CD14-positive monocyte (primary cell): ENCODE measurements at regions not wholly inside any gene's neighbourhood (a gene's known extent, or its start where the extent isn't known, plus 50 kb on each side); places are given as distances from the start of the nearest gene placed in this dataset.

Source experiments
- DNase-seq, 3 donors: peaks; one replicate each; pipeline ENCODE4 v3.0.0-alpha.2; 2011 to 2022
- H2AFZ ChIP-seq: 2 replicates; pipeline ENCODE4 v1.6.0; 2012; ENCODE audit warnings: mild to moderate bottlenecking, low read depth, low read length, inconsistent platforms; ENCODE audit not compliant: insufficient read depth, poor library complexity, severe bottlenecking
- H3K27ac ChIP-seq, 2 donors: 1 replicate in 1 of 2; 2 replicates in 1 of 2; pipeline ENCODE4 v1.5.1; 2012 to 2013; ENCODE audit warnings: low read length in 2 of 2, control low read depth in 1 of 2, inconsistent platforms in 1 of 2, low read depth in 1 of 2, mild to moderate bottlenecking in 1 of 2
- H3K27me3 ChIP-seq, 2 donors: one replicate each; pipeline versions ENCODE4 v1.6.0 to v1.6.1; 2011 to 2013; ENCODE audit warnings: low read length in 2 of 2; ENCODE audit not compliant: control insufficient read depth in 2 of 2, insufficient read depth in 2 of 2
- H3K36me3 ChIP-seq, 2 donors: replicated peaks in 1 of 2; 1 replicate in 1 of 2; 2 replicates in 1 of 2; pipeline versions ENCODE4 v1.5.1 to v1.6.1; 2012 to 2013; ENCODE audit warnings: low read length in 2 of 2, control low read depth in 1 of 2, inconsistent platforms in 1 of 2, mild to moderate bottlenecking in 1 of 2; ENCODE audit not compliant: insufficient read depth in 2 of 2, control insufficient read depth in 1 of 2
- H3K4me1 ChIP-seq, 2 donors: 1 replicate in 1 of 2; 2 replicates in 1 of 2; pipeline versions ENCODE4 v1.5.1 to v1.6.1; 2012 to 2013; ENCODE audit warnings: low read length in 2 of 2, control low read depth in 1 of 2, inconsistent platforms in 1 of 2, mild to moderate bottlenecking in 1 of 2, moderate library complexity in 1 of 2; ENCODE audit not compliant: insufficient read depth in 2 of 2, control insufficient read depth in 1 of 2
- H3K4me2 ChIP-seq: replicated peaks from 2 replicates; pipeline ENCODE3; 2012; ENCODE audit warnings: low read length, moderate library complexity, mild to moderate bottlenecking; ENCODE audit not compliant: poor library complexity, severe bottlenecking; ENCODE audit errors: extremely low read depth
- H3K4me3 ChIP-seq, 3 experiments: fragments of 200-600 bp in 1 of 3; sonication (generic) in 1 of 3; replicated peaks in 1 of 3; 1 replicate in 2 of 3; 2 replicates in 1 of 3; pipeline ENCODE4 v1.5.1; 2011 to 2013; ENCODE audit warnings: low read length in 3 of 3, mild to moderate bottlenecking in 3 of 3, control low read depth in 2 of 3, low read depth in 2 of 3, inconsistent platforms in 1 of 3, moderate library complexity in 1 of 3
- H3K79me2 ChIP-seq: 2 replicates; pipeline ENCODE4 v1.6.0; 2012; ENCODE audit warnings: mild to moderate bottlenecking, control low read depth, inconsistent platforms, low read length, moderate library complexity; ENCODE audit not compliant: insufficient read depth
- H3K9ac ChIP-seq: 2 replicates; pipeline ENCODE4 v1.6.0; 2017; ENCODE audit warnings: low read length, mild to moderate bottlenecking; ENCODE audit not compliant: insufficient read depth, poor library complexity, severe bottlenecking
- H3K9me3 ChIP-seq, 2 donors: replicated peaks in 1 of 2; 1 replicate in 1 of 2; 2 replicates in 1 of 2; pipeline versions ENCODE4 v1.5.1 to v1.6.1; 2012 to 2013; ENCODE audit warnings: low read length in 2 of 2, control low read depth in 1 of 2; ENCODE audit not compliant: control insufficient read depth in 1 of 2, insufficient read depth in 1 of 2
- H4K20me1 ChIP-seq: 2 replicates; pipeline ENCODE4 v1.6.0; 2012; ENCODE audit warnings: mild to moderate bottlenecking, low read length, control low read depth, moderate library complexity; ENCODE audit not compliant: insufficient read depth
- H3K27ac Mint-ChIP-seq, 7 donors: one replicate each; pipeline ENCODE4 v1.8.0; 2020; ENCODE audit warnings: mild to moderate bottlenecking in 7 of 7, mixed read lengths in 7 of 7, moderate library complexity in 6 of 7, inconsistent platforms in 2 of 7
- H3K27me3 Mint-ChIP-seq, 3 donors: one replicate each; pipeline ENCODE4 v1.8.0; 2021 to 2022; ENCODE audit warnings: low read depth in 3 of 3, mild to moderate bottlenecking in 3 of 3, mixed read lengths in 3 of 3, moderate library complexity in 3 of 3, inconsistent platforms in 1 of 3
- H3K36me3 Mint-ChIP-seq, 2 donors: one replicate each; pipeline ENCODE4 v1.8.0; 2020; ENCODE audit warnings: mixed read lengths in 2 of 2, inconsistent platforms in 1 of 2, mild to moderate bottlenecking in 1 of 2
- H3K4me1 Mint-ChIP-seq: one replicate; pipeline ENCODE4 v1.8.0; 2020; ENCODE audit warnings: mild to moderate bottlenecking, mixed read lengths
- H3K4me3 Mint-ChIP-seq, 2 donors: one replicate each; pipeline ENCODE4 v1.8.0; 2020; ENCODE audit warnings: mild to moderate bottlenecking in 2 of 2, mixed read lengths in 2 of 2, moderate library complexity in 1 of 2
- H3K9me3 Mint-ChIP-seq, 7 donors: one replicate each; pipeline ENCODE4 v1.8.0; 2020 to 2022; ENCODE audit warnings: mixed read lengths in 7 of 7, mild to moderate bottlenecking in 6 of 7, moderate library complexity in 6 of 7, inconsistent platforms in 2 of 7
- WGBS: methylation state at CpG from one replicate; pipeline ENCODE4 v1.1.5; 2013; ENCODE audit warnings: missing lambda C conversion rate; ENCODE audit not compliant: insufficient coverage; 5-methylcytosine and 5-hydroxymethylcytosine counted together
- intact Hi-C, 2 donors: fragments of 100-400 bp; cut with micrococcal nuclease; formaldehyde crosslinking; loops; one replicate each; pipeline versions ENCODE4 v1.15.0 to v1.15.1; 2023
- TF ChIP-seq, protein P1 (sequence below): fragments of 200-600 bp; IDR thresholded peaks from one replicate; pipeline ENCODE4 v1.8.0; 2022; ENCODE audit warnings: antibody characterized with exemption, mild to moderate bottlenecking

DNA sequence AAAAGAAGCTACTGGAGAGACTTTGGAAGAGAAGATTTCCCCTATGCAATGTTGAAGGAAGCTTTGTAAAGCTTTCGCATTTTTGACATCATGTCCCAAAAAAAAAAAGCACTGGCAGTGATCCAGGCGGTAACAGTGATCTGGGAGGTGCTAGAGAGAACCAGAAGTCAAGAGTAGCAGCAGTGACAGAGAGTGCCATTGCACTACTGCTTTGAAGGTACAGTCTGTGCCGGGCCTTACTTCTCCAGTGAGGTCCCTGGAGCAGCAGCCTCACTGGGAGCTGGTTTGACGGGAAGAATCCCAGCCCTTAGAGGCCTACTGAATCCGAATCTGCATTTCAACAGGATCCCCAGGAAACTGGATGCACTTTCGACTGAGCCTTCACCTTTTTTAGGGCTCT, 50.9 kb upstream of the ATL2 start:
- no peak for DNase-seq
- no peaks in the 10 kb centered on the region for H4K20me1 ChIP-seq
- no peaks in the 10 kb centered on the region for H3K4me1 ChIP-seq
- no peak overlapping the region for H3K27ac ChIP-seq
- Mint-ChIP-seq H3K9me3 (peaks cover 0 to 3% (median 1%) of the 10 kb centered on the region in 7 donors), H3K27me3 (peaks cover 5 to 12% (median 10%) of the 10 kb centered on the region in 3 donors), H3K4me1 (no peaks in the 10 kb centered on the region), H3K36me3 (no peaks in the 10 kb centered on the region), H3K4me3 (no peak overlapping the region), H3K27ac (no peak overlapping the region)
- H3K27me3 ChIP-seq = no peaks in the 10 kb centered on the region
- H3K9ac ChIP-seq = no peak overlapping the region
- H2AFZ ChIP-seq = no peak overlapping the region
- H3K4me3 ChIP-seq = no peak overlapping the region
- TF ChIP-seq, protein P1, sequence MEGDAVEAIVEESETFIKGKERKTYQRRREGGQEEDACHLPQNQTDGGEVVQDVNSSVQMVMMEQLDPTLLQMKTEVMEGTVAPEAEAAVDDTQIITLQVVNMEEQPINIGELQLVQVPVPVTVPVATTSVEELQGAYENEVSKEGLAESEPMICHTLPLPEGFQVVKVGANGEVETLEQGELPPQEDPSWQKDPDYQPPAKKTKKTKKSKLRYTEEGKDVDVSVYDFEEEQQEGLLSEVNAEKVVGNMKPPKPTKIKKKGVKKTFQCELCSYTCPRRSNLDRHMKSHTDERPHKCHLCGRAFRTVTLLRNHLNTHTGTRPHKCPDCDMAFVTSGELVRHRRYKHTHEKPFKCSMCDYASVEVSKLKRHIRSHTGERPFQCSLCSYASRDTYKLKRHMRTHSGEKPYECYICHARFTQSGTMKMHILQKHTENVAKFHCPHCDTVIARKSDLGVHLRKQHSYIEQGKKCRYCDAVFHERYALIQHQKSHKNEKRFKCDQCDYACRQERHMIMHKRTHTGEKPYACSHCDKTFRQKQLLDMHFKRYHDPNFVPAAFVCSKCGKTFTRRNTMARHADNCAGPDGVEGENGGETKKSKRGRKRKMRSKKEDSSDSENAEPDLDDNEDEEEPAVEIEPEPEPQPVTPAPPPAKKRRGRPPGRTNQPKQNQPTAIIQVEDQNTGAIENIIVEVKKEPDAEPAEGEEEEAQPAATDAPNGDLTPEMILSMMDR = no peak
- no peaks in the 10 kb centered on the region for H3K9me3 ChIP-seq
- no peaks in the 10 kb centered on the region for H3K79me2 ChIP-seq
- no peaks in the 10 kb centered on the region for H3K36me3 ChIP-seq
- intact Hi-C loops = no loop called here
- H3K4me2 ChIP-seq = no peak overlapping the region
- 84% methylated on average over 6 of the region's 6 CpGs for WGBS

DNA sequence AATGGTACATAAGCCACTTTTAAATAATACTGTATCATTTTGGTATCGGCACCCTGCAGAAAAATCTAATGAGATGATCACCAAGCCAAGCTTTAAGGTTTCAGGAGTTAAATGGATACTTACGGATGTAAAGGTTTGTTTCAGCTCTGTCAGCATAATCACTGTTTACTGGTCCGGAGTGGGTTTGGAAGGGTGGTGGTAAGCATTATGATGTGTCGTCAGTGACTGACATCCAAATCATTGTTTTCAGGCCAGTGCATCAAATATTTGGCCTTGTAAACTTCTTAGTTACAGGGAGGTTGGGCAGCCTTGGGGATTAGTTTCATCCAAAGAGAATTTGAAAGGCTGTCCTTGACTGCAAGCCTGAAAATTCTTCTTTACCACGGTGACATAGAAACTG, 50.0 kb upstream of the ATL2 start:
- H3K27me3 Mint-ChIP-seq = peaks cover 5 to 12% (median 10%) of the 10 kb centered on the region in 3 donors
- Histone ChIP-seq H3K4me1 (no peaks in the 10 kb centered on the region), H3K27me3 (no peaks in the 10 kb centered on the region), H3K9ac (no peak overlapping the region), H3K27ac (no peak overlapping the region), H3K36me3 (no peaks in the 10 kb centered on the region), H3K9me3 (no peaks in the 10 kb centered on the region), H2AFZ (no peak overlapping the region), H4K20me1 (no peaks in the 10 kb centered on the region), H3K4me3 (no peak overlapping the region), H3K79me2 (no peaks in the 10 kb centered on the region), H3K4me2 (no peak overlapping the region)
- peaks cover 0 to 4% (median 2%) of the 10 kb centered on the region in 7 donors for H3K9me3 Mint-ChIP-seq
- no peak overlapping the region for H3K27ac Mint-ChIP-seq
- no peak for DNase-seq
- intact Hi-C loops = no loop called here
- H3K36me3 Mint-ChIP-seq = no peaks in the 10 kb centered on the region
- H3K4me3 Mint-ChIP-seq = no peak overlapping the region
- TF ChIP-seq, protein P1 = no peak
- 100% methylated on average over 1 of the region's 5 CpGs for WGBS
- H3K4me1 Mint-ChIP-seq = no peaks in the 10 kb centered on the region
